ENCODE measurements at regions not wholly inside any gene's neighbourhood (a gene's known extent, or its start where the extent isn't known, plus 50 kb on each side); places are given as distances from the start of the nearest gene placed in this dataset.

DNA sequence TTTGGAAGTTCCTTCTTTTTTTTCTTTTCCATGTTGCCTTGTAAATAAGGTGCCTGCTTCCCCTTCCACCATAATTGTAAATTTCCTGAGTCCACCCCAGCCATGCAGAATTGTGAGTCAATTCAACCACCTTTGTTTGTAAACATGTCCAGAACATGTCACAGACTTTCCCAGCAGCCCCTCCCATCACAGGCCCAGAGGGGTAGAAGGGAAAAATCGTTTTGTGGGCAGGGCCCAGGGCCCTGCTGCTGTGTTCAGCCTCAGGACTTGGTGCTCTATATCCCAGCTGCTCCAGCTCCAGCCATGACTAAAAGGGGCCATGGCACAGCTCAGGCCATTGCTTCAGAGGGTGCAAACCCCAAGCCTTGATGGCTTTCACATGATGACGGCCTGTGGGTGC is 384.6 kb upstream of the NCAM2 start:
- no peak for DNase-seq

DNA sequence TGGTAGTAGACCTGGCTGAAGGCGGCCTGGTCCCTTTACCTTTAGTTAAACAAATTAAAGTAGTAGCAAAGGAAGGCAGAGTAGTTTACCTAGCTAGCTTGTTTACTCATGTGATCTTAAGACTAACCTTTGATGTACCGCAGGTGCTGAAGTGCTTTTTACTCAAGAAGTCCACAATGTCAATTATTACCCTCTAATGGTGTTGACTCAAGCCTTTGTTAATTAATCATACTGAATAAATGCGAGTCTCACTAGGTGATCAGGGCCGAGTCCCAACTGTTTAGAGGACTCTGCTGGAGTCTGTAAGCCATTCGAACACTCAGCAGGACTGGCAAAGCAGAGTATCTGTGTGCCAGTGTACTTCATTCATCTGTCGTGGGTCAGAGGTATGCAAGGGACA is 381.1 kb upstream of the NCAM2 start:
- DNase-seq = peak; percentile 69

DNA sequence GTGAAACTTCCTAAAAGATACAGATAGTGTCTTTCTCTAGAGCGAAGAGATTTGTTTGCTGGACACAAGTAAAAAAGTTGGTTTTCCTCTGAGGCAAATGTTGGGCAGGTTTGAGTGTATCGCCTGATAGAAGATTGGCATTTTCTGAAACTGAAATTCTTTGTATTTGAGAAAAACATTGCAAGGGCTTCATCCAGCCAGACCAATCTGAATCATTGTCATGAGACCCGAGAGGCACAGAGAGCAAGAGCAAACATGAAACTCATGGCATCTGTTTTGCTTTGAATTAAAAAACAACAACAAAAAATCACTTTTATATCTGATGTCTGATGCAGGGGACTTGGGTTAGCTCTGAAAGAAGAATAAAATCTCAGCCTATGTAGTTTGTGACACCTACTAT is 379.3 kb upstream of the NCAM2 start:
- no peak for DNase-seq

DNA sequence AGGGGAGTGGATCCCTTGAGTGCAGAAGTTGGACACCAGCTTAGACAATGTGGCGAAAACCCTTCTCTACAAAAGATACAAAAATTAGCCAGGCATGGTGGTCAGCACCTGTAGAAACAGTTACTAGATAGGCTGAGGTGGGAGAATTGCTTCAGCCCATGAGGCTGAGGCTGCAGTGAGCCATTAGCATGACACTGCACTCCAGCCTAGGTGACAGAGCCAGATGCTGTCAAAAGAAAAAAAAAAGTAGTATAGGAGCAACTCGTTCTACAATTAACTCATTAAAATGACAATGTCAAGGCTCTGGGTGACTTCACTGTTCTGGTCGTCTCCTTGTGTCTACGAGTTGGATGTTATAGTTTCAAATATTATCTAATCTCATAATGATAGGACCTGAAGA is 370.6 kb upstream of the NCAM2 start:
- DNase-seq = no peak

DNA sequence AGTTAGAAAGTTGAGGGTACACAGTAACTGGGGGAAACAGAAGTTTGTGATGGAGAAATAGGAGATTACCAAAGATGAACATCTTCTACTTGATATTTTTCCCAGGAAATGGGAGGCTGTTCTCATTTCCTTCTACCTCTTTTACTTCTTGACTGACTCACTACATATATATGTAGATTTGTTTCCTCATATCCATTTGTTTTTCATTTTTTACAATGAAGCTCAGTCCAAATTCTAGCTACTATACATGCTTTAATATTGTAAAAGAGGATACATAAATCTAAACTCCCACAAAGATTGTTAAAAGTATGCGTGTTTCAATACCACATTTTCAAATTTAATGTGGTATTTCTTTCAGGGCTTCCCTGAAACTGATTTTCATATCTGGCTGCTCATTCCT is 366.6 kb upstream of the NCAM2 start:
- no peak for DNase-seq

DNA sequence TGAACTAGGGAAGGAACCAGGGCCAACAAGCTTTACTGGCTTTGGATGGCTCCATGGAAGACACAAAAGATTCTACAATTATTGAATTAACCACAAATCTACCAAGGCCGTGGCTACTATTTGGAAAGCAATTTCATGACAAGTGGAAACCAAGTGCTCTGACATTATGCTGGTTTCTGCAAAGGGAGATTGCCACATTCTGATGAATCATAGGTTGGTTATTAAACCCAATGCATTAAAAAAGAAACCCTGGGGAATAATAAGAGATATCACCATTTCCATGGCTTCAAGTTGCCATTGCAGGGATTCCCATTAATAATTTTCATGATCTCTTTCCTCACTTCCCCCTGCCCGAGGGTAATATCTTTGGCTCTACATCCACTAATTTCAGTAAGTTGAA is 359.2 kb upstream of the NCAM2 start:
- DNase-seq = no peak

DNA sequence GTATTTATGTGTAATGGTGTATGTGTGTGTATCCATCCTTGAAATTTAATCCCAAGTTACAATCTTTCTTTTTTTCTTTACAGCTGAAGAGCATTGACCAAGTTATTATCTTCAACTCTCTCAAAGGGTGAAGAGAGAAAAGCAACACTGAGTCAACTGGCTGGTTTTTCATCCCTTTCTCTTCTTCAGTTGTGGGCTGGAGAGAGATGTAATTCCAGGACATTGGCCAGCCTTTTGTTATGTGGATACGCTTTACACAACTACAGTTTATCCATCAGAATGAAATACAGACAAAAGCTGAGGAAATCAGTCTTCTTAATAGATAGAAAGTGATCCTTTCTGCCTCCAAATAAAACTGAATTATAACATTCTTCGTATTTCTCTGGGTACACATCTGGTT is 357.0 kb upstream of the NCAM2 start:
- no peak for DNase-seq

DNA sequence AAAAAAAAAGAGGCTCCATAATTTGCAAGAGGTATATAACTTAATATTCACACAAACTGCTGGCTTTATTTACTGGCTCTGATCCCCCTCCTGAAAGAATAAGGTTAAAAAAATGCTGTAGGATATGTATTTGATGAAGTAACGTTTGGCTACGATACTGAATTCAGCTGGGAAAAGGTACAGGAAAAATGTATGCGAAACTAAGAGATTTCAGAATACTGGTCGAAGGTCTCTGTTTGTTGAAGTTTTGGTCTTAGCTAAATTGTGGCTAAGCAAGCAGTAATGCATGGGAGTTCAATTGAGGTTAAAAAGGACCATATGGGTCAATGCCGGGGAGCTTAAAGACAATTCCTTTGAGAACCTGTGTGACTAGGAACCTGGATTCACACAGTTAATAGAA is 355.5 kb upstream of the NCAM2 start:
- DNase-seq = no peak

DNA sequence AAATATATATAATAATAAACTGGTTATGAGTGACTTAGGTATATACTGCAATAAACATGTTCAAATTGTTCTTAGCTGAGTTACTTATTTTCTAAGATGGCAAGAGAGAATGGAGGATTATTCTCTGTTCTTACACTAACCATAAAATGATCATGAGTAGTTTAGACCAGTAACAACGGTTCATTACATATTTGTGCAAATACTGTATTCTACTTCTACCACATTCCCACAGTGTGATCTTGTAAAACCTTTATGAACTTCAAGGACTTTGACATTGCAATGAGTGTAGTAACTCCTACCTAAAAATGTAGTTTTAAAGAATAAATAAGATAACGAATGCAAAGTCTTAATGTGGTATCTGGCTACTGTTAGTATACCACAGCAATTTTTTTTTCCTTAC is 353.7 kb upstream of the NCAM2 start:
- no peak for DNase-seq

DNA sequence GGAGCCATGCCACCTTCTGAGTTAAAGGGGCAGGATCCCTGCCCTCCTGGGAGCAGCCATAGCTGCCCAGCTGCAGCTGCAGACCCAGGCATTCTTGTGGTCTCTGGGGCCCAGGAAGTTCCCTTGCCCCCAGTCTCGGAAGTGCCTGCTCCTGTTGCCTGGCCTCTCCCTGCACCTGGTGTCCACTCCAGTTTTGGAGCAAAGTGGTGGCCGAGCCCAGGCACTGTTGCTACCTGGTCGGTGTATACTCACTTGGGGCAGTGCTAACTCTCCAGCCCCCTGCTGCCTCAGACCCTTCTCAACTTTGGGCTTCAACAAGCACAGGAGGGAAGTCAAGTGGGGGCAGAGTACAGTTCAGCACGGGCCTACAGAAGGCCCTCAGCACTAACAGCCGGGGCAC is 352.9 kb upstream of the NCAM2 start:
- no peak for DNase-seq

DNA sequence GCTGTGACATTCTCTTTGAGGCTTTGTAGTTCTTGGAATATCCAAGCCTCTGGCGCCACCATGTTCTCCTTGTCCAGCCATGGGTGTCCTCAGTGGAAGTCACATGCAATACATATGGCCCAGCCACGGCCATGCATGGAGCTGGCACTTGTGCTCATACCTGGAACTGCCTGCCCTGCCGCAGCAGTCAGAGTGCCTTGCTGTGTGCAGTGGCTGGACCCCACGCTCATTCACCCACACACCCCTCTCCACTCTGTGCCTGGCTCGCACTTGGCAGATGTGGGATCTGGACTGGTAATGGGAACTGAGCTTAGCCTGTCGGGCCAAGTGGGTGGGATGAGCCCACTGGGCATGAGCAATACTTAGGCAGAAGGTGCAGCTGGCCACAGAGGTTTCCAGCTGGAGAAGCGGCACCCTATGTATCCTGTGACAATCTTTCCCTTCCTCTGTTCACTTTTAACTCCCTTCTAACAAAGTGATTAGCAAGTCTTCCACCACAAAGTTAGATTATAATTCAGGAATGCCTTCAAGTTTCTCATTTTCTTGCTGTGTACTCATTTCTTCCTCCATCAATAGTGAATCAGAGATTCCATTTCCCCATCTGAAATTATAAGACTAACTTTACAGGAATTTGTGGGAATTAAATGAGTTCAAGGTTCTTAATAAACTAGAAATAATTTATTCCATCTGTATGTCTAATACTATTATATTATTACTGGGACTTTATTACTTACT is 351.6 kb upstream of the NCAM2 start:
- no peak for DNase-seq

DNA sequence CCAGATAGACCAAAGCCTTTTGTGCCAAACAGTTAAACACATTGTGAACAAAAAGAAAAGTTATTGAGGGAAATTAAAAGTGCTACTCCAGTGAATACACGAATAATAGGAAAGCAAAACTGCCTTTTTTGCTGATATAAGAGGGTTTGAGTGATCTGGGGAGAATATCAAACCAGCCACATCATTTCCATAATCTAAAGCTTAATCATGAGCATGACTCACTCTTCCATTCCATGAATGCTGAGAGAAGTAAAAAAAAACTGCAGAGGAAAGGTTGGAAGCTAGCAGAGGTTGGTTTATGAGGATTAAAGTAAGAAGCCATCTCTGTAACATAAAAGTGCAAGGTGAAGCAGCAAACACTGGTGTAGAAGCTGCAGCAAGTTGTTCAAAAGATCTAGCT is 350.6 kb upstream of the NCAM2 start:
- DNase-seq = no peak

DNA sequence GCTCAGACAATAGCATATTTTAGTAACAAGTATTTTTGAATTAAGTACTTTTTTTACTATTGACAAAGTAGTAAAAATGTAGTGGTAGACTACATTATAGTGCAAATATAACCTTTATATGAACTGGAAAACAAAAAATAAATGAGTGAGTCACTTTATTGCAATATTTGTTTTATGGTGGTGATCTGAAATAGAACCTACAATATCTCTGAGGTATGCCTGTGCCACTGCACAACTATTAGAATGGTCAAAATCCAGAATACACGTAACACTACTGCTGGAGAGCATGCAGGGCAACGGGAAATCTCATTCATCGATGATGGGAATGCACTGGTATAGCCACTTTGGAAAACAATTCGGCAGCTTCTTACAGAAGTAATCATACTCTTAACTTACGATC is 349.0 kb upstream of the NCAM2 start:
- DNase-seq = no peak

DNA sequence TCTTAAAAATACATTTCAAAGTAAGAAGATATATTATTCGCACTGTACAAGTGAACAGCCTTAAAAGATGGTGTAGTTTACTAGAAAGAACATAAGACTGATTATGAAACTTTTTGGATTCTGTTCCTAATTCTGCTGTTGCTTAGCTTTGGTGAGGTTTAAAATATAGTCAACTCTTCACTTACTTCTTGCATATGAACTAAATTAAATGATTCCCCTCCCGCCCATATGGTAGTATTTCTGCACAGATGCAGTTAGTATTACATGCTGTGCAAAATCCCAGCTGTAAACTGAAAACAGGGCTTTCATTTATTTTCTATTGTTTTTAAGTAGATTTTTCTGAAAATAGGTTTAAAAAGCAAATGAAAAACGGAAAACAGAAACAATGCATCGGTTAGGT is 345.4 kb upstream of the NCAM2 start:
- DNase-seq = no peak

DNA sequence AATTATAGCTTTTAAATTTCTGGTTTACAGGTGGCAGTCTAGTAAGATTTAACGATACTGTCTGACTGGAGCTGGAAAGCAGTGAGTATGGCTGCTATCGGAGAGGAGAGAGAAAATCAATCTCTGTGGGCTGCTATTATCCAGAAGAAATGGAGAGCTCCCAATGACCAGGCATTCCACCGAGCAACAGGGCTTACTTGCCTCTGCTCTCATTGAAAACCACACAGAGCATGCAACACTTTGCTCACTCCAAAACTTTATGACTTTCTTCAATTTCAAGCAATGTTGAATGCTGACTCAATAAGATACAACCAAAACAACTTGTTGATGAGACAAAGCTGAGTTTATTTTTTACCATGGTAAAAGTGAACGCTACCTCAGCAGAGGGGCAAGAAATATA is 337.0 kb upstream of the NCAM2 start:
- DNase-seq = no peak

DNA sequence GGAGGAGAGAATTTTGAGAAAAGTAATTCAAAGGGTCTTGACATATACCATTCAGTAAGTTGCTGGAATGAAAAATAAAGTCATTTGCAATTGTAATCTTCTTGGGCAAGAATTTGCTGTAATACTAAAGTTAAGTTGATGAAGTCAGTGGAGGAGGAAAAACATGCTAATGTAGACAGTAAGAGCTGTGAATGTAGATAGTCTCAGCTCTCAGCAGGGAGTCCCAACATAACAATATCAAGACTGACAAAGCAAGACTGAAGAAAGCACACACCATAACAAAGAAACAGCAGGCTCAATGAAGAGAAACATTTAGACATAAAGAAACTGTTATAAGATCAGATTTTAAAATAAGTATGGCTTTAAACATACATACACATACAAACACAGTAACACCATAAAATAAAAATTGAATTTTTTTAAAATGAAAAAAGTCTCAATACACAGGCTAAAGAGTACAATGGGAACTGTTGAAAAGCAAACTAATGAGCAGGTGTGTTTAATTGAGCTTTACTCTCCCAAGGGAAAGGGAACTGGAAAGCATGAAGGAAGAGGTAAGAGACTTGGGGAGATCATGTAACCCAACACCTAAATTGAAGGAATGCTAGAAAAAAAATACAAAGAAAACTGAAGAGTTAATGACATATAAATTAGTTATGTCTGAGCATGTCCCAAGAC is 336.3 kb upstream of the NCAM2 start:
- no peak for DNase-seq

DNA sequence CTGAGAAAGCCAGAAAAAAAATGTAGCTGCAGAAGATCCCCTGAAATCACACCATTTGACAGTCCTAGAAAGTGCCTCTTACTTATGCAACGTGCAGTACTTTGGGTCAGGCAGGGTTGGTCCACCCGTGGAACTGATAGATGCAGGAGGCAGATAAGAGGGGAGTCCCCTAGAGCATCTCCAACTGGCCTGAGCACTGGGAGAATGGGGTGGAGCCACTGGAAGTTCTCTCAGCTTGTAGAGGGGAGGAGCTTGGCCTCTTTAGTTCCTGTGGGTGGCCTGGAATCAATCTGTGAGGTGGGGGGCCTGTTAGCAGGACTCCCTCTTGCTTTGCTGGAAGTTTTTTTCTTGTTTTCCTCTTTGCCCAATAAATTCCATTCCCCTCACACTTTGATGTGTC is 335.7 kb upstream of the NCAM2 start:
- DNase-seq = no peak

DNA sequence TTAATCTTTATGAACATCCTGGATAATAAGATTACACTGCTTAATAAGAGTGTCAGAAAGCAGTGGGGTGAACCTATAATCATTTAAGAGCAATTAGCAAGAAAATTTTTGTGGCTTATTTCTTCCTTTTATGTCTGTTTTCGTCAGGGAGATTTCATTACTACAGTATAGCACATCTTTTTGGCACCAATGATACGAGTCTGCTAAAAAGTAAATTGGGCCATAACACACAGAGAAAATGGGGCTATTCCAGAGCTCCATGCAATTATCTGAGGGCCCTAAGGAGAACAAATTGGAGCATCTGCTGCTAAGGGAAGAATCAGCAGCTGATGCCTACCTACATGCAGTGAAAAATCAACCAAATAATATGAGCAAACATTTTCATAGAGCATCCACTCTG is 330.3 kb upstream of the NCAM2 start:
- DNase-seq = no peak

DNA sequence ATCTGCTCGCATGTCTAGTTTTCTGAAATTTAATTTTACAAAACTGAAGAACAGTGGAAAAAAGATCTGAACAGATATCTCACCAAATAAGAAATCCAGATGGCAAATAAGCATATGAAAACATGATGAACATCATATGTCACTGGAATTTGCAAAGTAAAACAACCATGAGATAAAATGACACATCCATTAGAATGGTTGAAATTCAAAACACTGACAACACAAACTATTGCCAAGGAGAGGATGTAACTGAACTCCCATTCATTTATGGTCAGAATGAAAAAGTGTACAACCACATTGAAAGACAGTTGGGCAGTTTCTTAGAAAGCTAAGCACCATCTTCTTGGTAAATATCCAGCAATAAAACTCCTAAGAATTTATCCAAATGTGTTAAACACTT is 312.7 kb upstream of the NCAM2 start:
- no peak for DNase-seq

DNA sequence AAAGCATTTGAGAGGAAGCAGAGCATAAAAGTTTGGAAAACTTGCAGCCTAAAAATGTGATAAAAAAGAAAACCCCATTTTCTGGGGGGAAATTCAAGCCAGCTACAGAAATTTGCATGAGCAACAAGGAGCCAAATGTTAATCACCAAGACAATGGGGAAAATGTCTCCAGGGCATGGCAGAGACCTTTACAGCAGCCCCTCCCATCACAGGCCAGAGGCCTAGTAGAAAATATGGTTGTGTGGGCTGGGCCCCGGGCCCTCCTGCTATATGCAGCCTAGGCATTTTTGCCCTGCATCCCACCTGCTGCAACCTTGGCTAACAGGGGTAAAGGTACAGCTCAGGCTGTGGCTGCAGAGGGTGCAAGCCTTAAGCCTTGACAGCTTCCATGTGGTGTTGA is 299.6 kb upstream of the NCAM2 start:
- no peak for DNase-seq

DNA sequence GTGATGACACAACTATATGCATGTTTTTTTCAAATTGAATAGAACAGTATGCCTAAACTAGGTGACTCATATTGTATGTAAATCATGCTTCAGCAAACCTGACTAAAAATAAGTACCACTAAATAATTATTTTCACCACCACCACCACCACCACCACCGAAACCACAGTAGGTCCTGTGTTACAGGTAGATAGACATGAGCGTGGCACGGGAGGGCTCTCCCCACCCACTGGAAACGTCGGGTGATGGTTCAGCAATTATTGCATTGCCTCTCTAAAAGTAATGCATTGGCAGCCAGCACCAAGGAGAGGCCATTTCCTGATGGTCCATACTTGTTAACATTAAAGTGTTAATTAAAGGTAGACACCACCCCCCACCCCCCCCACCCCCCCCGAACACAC is 297.0 kb upstream of the NCAM2 start:
- DNase-seq = no peak

DNA sequence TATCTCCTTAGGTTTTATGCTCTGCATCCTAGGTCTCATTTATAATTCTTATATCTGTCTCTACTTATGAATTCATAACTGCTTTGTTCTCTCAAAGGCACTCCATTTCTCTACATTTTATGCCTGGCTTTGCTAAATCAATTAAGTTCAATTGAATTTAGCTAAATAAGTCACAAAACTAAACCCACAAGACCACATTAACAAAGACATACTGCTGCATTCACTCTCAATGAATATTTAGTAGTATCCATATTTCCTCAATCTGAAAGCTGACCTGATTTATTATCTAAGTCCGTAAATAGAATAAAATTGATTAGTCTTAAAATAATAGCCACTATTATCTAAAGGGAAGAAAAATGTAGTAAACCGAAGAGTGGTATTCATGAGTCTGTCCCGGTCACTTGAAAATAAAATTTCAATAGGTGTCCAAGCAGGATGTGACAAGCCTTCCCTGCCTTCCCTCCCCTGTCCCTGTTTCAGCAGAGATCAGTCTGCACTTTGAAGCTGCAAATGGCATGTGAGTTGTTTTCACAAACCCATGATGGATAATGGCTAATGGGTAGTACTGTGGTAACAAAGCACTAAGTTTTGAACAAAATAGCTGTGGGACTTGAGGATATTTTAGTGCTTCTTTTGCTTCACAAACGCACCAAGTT is 295.0 kb upstream of the NCAM2 start:
- no peak for DNase-seq

DNA sequence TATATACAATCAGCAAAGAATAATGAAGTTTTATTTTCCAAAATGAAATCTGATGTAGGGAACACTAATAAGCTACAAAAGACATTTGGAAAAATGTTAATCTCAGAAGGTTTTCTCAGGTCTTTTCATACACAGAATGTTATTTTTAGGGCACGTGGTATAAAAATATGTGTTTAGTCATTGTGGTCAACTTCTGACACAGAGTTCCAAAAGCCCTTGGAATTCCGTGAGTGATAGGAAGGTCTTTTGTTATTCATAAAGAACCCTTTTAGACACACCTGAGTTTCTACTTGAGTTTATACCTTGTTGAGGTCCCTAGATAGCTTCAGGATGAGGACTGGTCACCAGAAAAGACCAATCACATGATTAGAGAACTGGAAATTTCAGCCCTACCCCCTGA is 277.6 kb upstream of the NCAM2 start:
- DNase-seq = no peak

DNA sequence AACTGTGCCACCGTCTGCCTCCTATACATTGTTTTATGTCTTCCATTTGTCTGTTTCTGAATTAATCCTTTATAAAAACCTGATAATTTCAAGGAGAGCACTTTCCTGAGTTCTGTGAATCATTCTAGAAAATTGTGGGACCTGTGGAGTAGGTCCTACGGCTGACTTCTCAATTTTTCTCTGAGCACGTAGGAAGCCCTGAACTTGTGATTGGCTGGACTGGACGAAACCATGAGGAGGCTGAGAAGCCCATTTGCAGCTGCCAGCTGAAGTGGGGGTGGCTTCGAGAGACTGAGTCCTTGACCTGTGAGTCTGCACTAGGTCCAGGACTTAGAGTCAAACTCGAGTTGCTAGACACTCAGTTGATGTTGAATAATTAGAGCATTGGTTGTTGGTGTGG is 277.1 kb upstream of the NCAM2 start:
- no peak for DNase-seq

DNA sequence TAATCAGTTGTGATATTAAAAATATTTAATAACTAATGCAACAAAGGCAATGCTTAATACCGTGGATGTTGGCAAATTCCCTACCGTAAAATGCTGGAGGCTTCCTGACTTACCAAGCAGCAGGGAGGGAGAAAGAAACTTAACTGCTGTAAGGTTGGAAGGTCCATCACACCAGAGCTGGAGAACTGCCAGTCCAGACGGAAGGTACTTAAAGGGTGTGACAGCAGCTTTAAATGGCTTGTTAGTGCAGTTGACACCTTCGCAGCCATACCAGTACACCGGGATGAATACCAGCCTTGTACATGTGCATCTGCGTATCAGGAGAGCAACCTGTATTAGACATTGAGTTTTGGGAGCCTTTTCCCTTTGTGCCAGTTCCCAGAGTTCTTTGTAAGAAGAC is 269.5 kb upstream of the NCAM2 start:
- no peak for DNase-seq
